ENCODE measurements at regions not wholly inside any gene's neighbourhood (a gene's known extent, or its start where the extent isn't known, plus 50 kb on each side); places are given as distances from the start of the nearest gene placed in this dataset.

GRCh38 chr2:10966741-10967140 lies 55.0 kb downstream of the KCNF1 start:
- Mint-ChIP-seq H3K9me3 (no peaks in the 10 kb centered on the region), H3K36me3 (ENCODE audit: low read depth) (no peaks in the 10 kb centered on the region), H3K4me3 (no peak overlapping the region), H3K4me1 (peaks cover 7% of the 10 kb centered on the region), H3K27me3 (ENCODE audit: insufficient read depth) (peaks cover 5% of the 10 kb centered on the region), H3K27ac (no peak overlapping the region)
- Histone ChIP-seq H3K36me3 (ENCODE audit: control insufficient read depth, insufficient read depth, low read length) (no peaks in the 10 kb centered on the region), H3K9ac (ENCODE audit: extremely low read depth, low read length, poor library complexity, severe bottlenecking) (no peak overlapping the region), H3K9me3 (ENCODE audit: control insufficient read depth, low read length) (no peaks in the 10 kb centered on the region), H3K27ac (ENCODE audit: low read depth, low read length) (no peak overlapping the region), H3K4me3 (ENCODE audit: low read length) (no peak overlapping the region), H3K4me1 (ENCODE audit: control insufficient read depth, insufficient read depth, low read length) (no peaks in the 10 kb centered on the region), H3K27me3 (ENCODE audit: control insufficient read depth, insufficient read depth, low read length, poor library complexity, severe bottlenecking) (no peaks in the 10 kb centered on the region)
- TF ChIP-seq CTCF (conservative IDR thresholded peaks at IDR 0.05), result no peak
- DNase-seq, result no peak
- WGBS, 2 experiments (ENCODE audit: insufficient coverage in 1 of 2, insufficient read length in 1 of 2), result 92 to 98% methylated on average over 11 to 13 of the region's 13 CpGs

GRCh38 chr2:10968176-10968575 lies 56.4 kb downstream of the KCNF1 start:
- Mint-ChIP-seq H3K4me3 (no peak overlapping the region), H3K9me3 (no peaks in the 10 kb centered on the region), H3K36me3 (ENCODE audit: low read depth) (no peaks in the 10 kb centered on the region), H3K4me1 (peaks cover 11% of the 10 kb centered on the region), H3K27me3 (ENCODE audit: insufficient read depth) (peaks cover 2% of the 10 kb centered on the region), H3K27ac (no peak overlapping the region)
- 92 to 96% methylated on average over 7 to 11 of the region's 11 CpGs for WGBS, 2 experiments (ENCODE audit: insufficient coverage in 1 of 2, insufficient read length in 1 of 2)
- Histone ChIP-seq H3K4me1 (ENCODE audit: control insufficient read depth, insufficient read depth, low read length) (no peaks in the 10 kb centered on the region), H3K9me3 (ENCODE audit: control insufficient read depth, low read length) (no peaks in the 10 kb centered on the region), H3K27me3 (ENCODE audit: control insufficient read depth, insufficient read depth, low read length, poor library complexity, severe bottlenecking) (no peaks in the 10 kb centered on the region), H3K9ac (ENCODE audit: extremely low read depth, low read length, poor library complexity, severe bottlenecking) (no peak overlapping the region), H3K36me3 (ENCODE audit: control insufficient read depth, insufficient read depth, low read length) (no peaks in the 10 kb centered on the region), H3K4me3 (ENCODE audit: low read length) (no peak overlapping the region), H3K27ac (ENCODE audit: low read depth, low read length) (no peak overlapping the region)
- DNase-seq, result no peak
- no peak for TF ChIP-seq CTCF (conservative IDR thresholded peaks at IDR 0.05)

GRCh38 chr2:10970666-10971065 lies 58.9 kb downstream of the KCNF1 start:
- Mint-ChIP-seq H3K27ac (no peak overlapping the region), H3K4me3 (no peak overlapping the region), H3K9me3 (peaks cover 4% of the 10 kb centered on the region), H3K27me3 (ENCODE audit: insufficient read depth) (peaks cover 2% of the 10 kb centered on the region), H3K36me3 (ENCODE audit: low read depth) (no peaks in the 10 kb centered on the region), H3K4me1 (peaks cover 11% of the 10 kb centered on the region)
- H3K9me3 ChIP-seq (ENCODE audit: control insufficient read depth, low read length), result no peaks in the 10 kb centered on the region
- H3K4me1 ChIP-seq (ENCODE audit: control insufficient read depth, insufficient read depth, low read length), result no peaks in the 10 kb centered on the region
- no peaks in the 10 kb centered on the region for H3K36me3 ChIP-seq (ENCODE audit: control insufficient read depth, insufficient read depth, low read length)
- no peak overlapping the region for H3K9ac ChIP-seq (ENCODE audit: extremely low read depth, low read length, poor library complexity, severe bottlenecking)
- WGBS, 2 experiments (ENCODE audit: insufficient coverage in 1 of 2, insufficient read length in 1 of 2), result 57% methylated on average over 3 of the region's 3 CpGs; no CpG with 5 or more reads in 1 of the 2 experiments
- TF ChIP-seq CTCF (conservative IDR thresholded peaks at IDR 0.05), result no peak
- H3K4me3 ChIP-seq (ENCODE audit: low read length), result no peak overlapping the region
- DNase-seq, result no peak
- no peaks in the 10 kb centered on the region for H3K27me3 ChIP-seq (ENCODE audit: control insufficient read depth, insufficient read depth, low read length, poor library complexity, severe bottlenecking)
- no peak overlapping the region for H3K27ac ChIP-seq (ENCODE audit: low read depth, low read length)
